HEK293T (cell line): ENCODE measurements at regions not wholly inside any gene's neighbourhood (a gene's known extent, or its start where the extent isn't known, plus 50 kb on each side); places are given as distances from the start of the nearest gene placed in this dataset.

ENCODE experiments used
- CTCF ChIA-PET: fragments of 350-600 bp; formaldehyde crosslinking; extraction: SDS; loops from one replicate; lab custom pipeline; 2021; ENCODE audit warnings: antibody characterized with exemption, inconsistent platforms; lab: Yijun Ruan, JAX
- POLR2A ChIA-PET: fragments of 350-600 bp; formaldehyde crosslinking; extraction: SDS; loops from one replicate; lab custom pipeline; 2020; ENCODE audit warnings: antibody characterized with exemption, inconsistent platforms; lab: Yijun Ruan, JAX
- DNase-seq: peaks from one replicate; pipeline ENCODE4 v3.0.0; 2012; ENCODE audit warnings: mixed read lengths; ENCODE audit errors: extremely low spot score
- ARNT ChIP-seq: fragments of 450-650 bp; IDR thresholded peaks from 2 replicates; pipeline ENCODE4 v1.6.1; 2017; ENCODE audit warnings: mild to moderate bottlenecking
- BHLHE40 ChIP-seq: fragments of 450-650 bp; IDR thresholded peaks from 2 replicates; pipeline ENCODE4 v1.6.1; 2016; ENCODE audit warnings: mild to moderate bottlenecking, moderate library complexity, borderline replicate concordance
- CTBP1 ChIP-seq: fragments of 450-650 bp; IDR thresholded peaks from 2 replicates; pipeline ENCODE4 v1.6.1; 2016; ENCODE audit warnings: borderline replicate concordance
- ELF4 ChIP-seq: fragments of 450-650 bp; IDR thresholded peaks from 2 replicates; pipeline ENCODE4 v1.6.1; 2017; ENCODE audit warnings: antibody characterized with exemption
- FOXA1 ChIP-seq: fragments of 450-650 bp; IDR thresholded peaks from 2 replicates; pipeline ENCODE4 v1.6.1; 2016; ENCODE audit warnings: mild to moderate bottlenecking
- FOXK2 ChIP-seq: fragments of 450-650 bp; IDR thresholded peaks from 2 replicates; pipeline ENCODE4 v1.6.1; 2016; ENCODE audit warnings: mild to moderate bottlenecking
- FOXM1 ChIP-seq: fragments of 450-650 bp; IDR thresholded peaks from 2 replicates; pipeline ENCODE4 v1.6.1; 2017; ENCODE audit warnings: mild to moderate bottlenecking, borderline replicate concordance
- HDGF ChIP-seq: fragments of 450-650 bp; IDR thresholded peaks from 2 replicates; pipeline ENCODE4 v1.6.1; 2017; ENCODE audit warnings: antibody characterized with exemption, borderline replicate concordance
- L3MBTL2 ChIP-seq: fragments of 450-650 bp; conservative IDR thresholded peaks from 2 replicates; pipeline ENCODE4 v1.6.1; 2016; ENCODE audit warnings: mild to moderate bottlenecking
- LEF1 ChIP-seq: fragments of 450-650 bp; IDR thresholded peaks from 2 replicates; pipeline ENCODE4 v1.6.1; 2017; ENCODE audit warnings: mild to moderate bottlenecking, borderline replicate concordance
- NFRKB ChIP-seq: fragments of 450-650 bp; IDR thresholded peaks from 2 replicates; pipeline ENCODE4 v1.6.1; 2016; ENCODE audit warnings: mild to moderate bottlenecking, moderate library complexity
- SP1 ChIP-seq: fragments of 450-650 bp; IDR thresholded peaks from 2 replicates; pipeline ENCODE4 v1.6.1; 2017
- SUZ12 ChIP-seq: fragments of 450-650 bp; IDR thresholded peaks from 2 replicates; pipeline ENCODE4 v1.6.1; 2016; ENCODE audit warnings: mild to moderate bottlenecking
- TARDBP ChIP-seq: fragments of 450-650 bp; IDR thresholded peaks from 2 replicates; pipeline ENCODE4 v1.6.1; 2016
- ZNF384 ChIP-seq: fragments of 450-650 bp; IDR thresholded peaks from 2 replicates; pipeline ENCODE4 v1.6.1; 2016
- TF ChIP-seq, protein P1 (sequence below): fragments of 450-650 bp; IDR thresholded peaks from 2 replicates; pipeline ENCODE4 v1.6.1; 2016

DNA sequence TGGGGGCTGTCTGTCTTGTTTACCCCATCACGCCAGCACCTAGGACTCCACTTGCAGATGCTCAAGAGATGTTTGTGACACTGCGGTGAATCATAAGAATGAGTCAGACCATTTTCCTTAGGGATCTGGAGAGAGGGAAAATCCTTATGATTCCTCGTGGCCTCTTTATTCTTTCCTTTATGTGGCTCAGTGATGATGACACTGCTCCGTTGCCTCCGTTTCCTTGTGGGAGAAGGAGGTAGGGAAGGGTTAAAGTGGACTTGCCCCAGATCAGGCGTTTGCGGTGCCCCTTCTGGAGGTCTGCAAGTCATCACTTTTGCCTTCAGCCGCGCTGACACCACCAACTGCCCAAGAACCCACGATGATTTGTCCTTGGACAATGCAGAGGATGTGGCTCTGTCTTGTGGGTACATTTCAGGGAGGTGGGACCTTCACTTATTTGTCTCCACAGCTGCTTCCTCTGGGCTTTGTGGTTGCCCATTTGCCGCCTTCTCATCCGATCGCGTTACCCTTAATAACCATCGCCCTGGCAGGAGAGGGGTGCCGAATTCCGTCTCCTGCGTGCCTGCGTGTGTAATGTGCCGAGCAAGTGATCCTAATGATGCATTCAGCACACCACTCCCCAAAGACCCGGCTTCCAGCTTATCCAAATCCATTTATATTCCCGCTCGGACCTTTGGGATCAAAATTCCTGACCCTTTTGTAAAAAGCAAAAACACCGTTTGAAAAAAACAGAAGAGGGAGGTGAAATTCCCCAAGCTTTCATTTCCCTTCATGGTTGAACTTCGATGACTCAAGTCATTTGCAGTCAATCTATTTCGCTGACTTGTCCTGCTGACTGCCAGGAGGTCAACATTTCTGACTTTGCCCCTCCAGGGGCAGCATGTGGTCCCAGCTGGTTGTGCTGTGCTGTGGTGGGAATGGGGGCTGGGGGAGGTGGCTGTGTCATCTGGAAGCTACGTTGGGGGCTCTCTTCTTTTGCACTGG, 87.2 kb upstream of the IRX3 start:
- POLR2A ChIA-PET = no interaction called here
- TF ChIP-seq ZNF384 (no peak), FOXM1 (no peak), FOXK2 (no peak), HDGF (no peak), SUZ12 (no peak)
- TF ChIP-seq, protein P1, sequence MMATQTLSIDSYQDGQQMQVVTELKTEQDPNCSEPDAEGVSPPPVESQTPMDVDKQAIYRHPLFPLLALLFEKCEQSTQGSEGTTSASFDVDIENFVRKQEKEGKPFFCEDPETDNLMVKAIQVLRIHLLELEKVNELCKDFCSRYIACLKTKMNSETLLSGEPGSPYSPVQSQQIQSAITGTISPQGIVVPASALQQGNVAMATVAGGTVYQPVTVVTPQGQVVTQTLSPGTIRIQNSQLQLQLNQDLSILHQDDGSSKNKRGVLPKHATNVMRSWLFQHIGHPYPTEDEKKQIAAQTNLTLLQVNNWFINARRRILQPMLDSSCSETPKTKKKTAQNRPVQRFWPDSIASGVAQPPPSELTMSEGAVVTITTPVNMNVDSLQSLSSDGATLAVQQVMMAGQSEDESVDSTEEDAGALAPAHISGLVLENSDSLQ = no peak
- DNase-seq = no peak
- CTCF ChIA-PET = no interaction called here

DNA sequence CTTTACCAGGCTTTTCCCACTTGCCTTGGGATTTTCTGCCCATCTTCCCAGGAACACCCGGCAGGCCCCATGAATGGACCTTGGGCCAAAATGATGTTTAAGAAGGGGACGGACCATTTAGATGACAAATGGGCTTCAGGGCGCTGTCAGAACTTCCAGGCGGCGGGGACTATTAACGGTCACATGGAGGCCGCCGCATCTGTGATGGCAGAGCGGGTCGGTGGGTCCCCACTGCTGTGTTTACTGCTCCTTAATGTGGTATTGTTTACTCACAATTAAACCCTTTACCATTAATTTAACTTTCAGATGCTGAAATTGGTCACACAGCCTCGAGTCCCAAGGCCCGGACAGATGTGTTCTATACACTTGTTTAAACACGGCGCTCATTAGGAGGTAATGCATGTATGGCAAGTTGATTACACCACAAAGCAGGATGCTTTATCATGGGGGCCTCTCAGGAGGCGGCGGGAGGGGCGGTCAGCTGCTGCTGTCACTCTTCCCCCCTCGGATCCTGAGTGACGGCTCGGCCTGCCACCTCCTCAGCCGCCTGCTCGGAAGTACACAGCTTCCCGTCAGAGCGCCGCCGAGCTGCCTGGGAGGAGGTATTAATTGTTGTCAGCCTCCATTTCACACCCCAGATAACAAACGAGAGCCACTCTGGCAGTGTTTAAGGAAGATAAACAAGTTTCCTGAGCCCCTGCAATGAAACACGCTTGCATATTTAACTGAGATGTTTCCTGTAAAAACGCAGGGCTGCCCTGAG, 83.9 kb upstream of the IRX3 start:
- TF ChIP-seq CTBP1 = no peak
- no peak for TF ChIP-seq ZNF384
- TF ChIP-seq ELF4 = no peak
- TF ChIP-seq NFRKB = no peak
- TF ChIP-seq TARDBP = no peak
- DNase-seq = no peak
- ChIA-PET POLR2A (no interaction called here), CTCF (interaction anchor here (0.6 kb wide), 1 partner anchor 438 kb away, joined by 3 read pairs; no protein-coding TSS in a partner anchor)

DNA sequence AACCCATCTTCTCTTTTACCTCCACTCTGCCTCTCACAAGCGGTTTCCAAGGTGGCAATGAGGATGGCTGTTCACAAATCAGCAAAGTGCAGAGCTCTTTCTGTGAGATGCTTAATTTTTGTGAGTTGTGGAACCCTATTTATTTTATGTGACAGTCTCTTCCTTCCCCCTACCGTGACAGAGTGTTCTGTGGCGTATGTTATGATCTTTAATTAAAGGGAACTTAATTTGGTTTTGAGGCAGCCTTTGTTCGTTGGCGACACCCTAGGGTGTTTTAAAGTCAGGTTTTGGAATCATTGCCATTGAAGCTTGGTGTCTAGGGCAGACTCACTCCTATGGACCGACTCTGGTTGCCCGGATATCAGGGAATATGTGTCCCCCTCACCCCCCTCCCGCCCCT, 83.3 kb upstream of the IRX3 start:
- TF ChIP-seq TARDBP (no peak), HDGF (no peak), NFRKB (no peak), FOXA1 (no peak), LEF1 (no peak), FOXM1 (no peak), ELF4 (no peak), FOXK2 (no peak), ARNT (no peak), CTBP1 (no peak), ZNF384 (no peak), SUZ12 (no peak), BHLHE40 (no peak), SP1 (no peak), L3MBTL2 (no peak)
- TF ChIP-seq, protein P1 = no peak
- DNase-seq = no peak
- ChIA-PET POLR2A (no interaction called here), CTCF (interaction anchor here (0.6 kb wide), 1 partner anchor 439 kb away, joined by 3 read pairs; no protein-coding TSS in a partner anchor)

DNA sequence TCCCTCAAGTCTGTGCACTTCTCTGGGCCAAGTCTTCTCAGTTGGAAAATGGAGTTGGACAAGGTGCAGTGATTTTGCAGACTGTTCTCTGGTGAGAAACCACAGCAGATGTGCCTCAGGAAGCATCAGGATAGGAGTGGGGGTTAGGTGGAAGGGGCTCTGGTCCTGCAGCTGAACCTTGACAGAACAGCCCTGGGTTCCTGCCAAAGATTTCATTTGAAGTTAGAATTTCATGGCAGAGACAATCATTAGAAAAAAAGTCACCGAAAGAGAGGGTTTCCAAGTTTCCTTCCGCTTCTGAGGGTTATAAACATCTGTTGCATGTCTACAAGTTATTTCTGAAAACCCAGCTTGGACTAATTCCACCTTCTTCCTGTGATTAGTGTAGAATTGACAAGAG, 80.4 kb upstream of the IRX3 start:
- no peak for TF ChIP-seq LEF1
- TF ChIP-seq NFRKB = no peak
- no peak for TF ChIP-seq ZNF384
- CTCF ChIA-PET = no interaction called here
- no peak for DNase-seq
- POLR2A ChIA-PET = no interaction called here

DNA sequence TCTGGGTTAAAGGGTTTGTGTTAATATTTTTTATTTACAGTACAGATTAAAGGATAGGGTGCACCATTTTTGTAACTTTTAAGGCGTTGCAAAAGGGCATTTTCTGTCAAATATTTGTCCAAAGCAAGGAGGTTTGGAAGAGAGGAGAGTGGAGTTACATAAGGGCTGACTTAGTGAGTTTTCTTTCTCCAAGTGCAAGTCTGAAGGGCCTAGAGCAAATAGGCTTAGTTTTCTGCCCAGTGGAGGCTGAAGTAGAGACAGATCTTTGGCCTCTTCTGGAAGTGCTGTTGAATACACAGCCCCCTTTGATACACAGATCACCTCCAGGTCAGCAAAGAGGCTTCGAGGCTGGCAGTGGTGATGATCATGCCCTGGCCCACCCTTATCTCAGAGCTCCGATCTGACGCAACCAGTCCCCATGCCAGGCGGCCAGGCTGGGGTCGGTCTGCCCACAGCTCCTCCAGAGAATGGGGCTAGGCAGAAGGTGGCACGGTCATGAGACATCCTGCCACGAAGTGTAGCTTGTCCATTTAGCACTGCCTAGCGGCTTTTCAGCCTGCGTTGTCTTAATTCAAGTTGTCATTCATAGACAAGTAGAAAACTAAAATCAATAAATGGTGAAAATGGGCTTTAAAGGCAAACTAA, 79.5 kb upstream of the IRX3 start:
- DNase-seq = no peak
- POLR2A ChIA-PET = no interaction called here
- CTCF ChIA-PET = no interaction called here
- TF ChIP-seq HDGF (no peak), ELF4 (no peak), ZNF384 (no peak), ARNT (no peak), TARDBP (no peak), FOXM1 (no peak), BHLHE40 (no peak), FOXA1 (no peak), SUZ12 (no peak)

DNA sequence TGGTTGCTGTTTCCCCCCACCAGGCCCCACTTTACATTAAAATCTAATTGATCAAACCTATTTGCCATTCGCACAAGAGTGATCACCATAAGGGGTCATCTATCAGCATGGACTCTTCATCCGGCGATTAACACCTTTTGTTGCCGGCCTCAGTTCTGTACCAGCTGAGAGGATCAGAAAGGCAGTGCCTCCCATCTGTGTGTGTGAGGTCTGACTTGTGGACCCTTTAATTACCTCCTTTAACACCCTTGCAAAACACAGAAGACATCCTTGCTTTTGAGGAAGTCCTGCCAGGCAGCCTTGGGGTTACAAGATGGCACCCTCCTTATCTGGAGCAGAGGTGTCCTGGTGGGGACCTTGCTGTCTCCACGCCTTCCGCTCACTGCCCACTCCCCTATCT, 77.2 kb upstream of the IRX3 start:
- ChIA-PET CTCF (interaction anchor here (0.7 kb wide), 1 partner anchor 284 kb away, joined by 3 read pairs; no protein-coding TSS in a partner anchor), POLR2A (no interaction called here)
- TF ChIP-seq NFRKB (no peak), FOXM1 (no peak), FOXK2 (no peak), ZNF384 (no peak), ARNT (no peak), LEF1 (no peak), ELF4 (no peak), BHLHE40 (no peak), CTBP1 (no peak), SUZ12 (no peak), L3MBTL2 (no peak), HDGF (no peak)
- TF ChIP-seq, protein P1 = no peak
- no peak for DNase-seq
